ENCODE measurements at regions not wholly inside any gene's neighbourhood (a gene's known extent, or its start where the extent isn't known, plus 50 kb on each side); places are given as distances from the start of the nearest gene placed in this dataset.

DNA sequence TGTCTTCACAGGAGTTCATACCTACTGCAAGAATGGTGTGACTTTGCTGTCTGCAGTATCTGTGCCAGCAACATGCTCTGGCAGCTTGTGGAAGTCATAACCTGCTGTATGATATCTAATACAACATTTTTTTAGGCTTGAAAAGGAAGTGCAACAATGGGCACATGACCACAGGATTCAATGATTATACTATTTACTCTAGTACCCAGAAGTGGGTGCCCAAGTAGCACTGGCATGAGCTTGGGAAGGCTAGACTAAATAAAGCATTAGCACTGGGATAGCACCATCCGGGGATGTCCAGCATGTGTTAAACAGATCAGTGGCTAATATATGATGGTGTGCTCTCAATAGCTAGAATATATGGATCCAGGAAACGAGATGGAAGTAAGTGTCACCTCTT lies 98.6 kb upstream of the PDE4B start:
- ChIA-PET POLR2A (ENCODE audit: partially characterized antibody) (no interaction called here), CTCF (ENCODE audit: partially characterized antibody) (no interaction called here)
- Mint-ChIP-seq H3K36me3 (no peaks in the 10 kb centered on the region), H3K27ac (no peak overlapping the region), H3K4me3 (no peak overlapping the region), H3K4me1 (no peaks in the 10 kb centered on the region), H3K9me3 (no peaks in the 10 kb centered on the region), H3K27me3 (peaks cover 1 to 2% of the 10 kb centered on the region in 2 donors)
- H3K9me3 ChIP-seq (ENCODE audit: control insufficient read depth in 1 of 2, low read length in 2 of 2), result no peaks in the 10 kb centered on the region
- H3K27ac ChIP-seq (ENCODE audit: low read depth, low read length), result no peak overlapping the region
- H3K4me1 ChIP-seq (ENCODE audit: insufficient read depth, low read length), result no peaks in the 10 kb centered on the region
- no peak for DNase-seq
- H3K27me3 ChIP-seq (ENCODE audit: insufficient read depth, low read length), result no peaks in the 10 kb centered on the region
- H3K36me3 ChIP-seq (ENCODE audit: insufficient read depth, low read length), result no peaks in the 10 kb centered on the region
- H3K4me3 ChIP-seq (ENCODE audit: low read length in 2 of 2), result no peak overlapping the region
- intact Hi-C loops (cut with micrococcal nuclease), result loop anchor here (10.0 kb wide), 1 partner anchor 751 kb away; no protein-coding TSS in a partner anchor

DNA sequence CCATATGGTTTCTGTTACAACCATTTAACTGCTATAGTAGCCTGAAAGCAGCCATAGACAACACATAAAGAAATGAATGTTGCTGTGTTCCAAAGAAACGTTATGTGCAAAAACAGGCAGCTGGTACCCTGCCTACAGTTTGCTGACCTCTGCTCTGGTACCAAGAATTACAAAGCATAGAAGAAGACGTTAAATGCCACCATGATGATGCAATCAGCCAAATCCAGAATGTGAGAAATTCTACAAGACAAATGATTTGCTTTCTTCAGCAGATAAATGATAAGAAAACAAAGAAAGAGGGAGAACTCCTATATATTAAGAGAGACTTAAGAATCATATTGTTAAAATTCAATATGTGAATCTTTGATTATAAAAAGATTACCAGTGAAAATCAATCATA lies 97.8 kb upstream of the PDE4B start:
- Histone ChIP-seq H3K27me3 (ENCODE audit: insufficient read depth, low read length) (no peaks in the 10 kb centered on the region), H3K4me1 (ENCODE audit: insufficient read depth, low read length) (no peaks in the 10 kb centered on the region), H3K36me3 (ENCODE audit: insufficient read depth, low read length) (no peaks in the 10 kb centered on the region), H3K9me3 (ENCODE audit: control insufficient read depth in 1 of 2, low read length in 2 of 2) (no peaks in the 10 kb centered on the region), H3K27ac (ENCODE audit: low read depth, low read length) (no peak overlapping the region), H3K4me3 (ENCODE audit: low read length in 2 of 2) (no peak overlapping the region)
- Mint-ChIP-seq H3K9me3 (no peaks in the 10 kb centered on the region), H3K4me3 (no peak overlapping the region), H3K4me1 (no peaks in the 10 kb centered on the region), H3K36me3 (no peaks in the 10 kb centered on the region), H3K27ac (no peak overlapping the region), H3K27me3 (peaks cover 4 to 6% of the 10 kb centered on the region in 2 donors)
- no peak for DNase-seq
- ChIA-PET CTCF (ENCODE audit: partially characterized antibody) (no interaction called here), POLR2A (ENCODE audit: partially characterized antibody) (interaction anchor here (0.6 kb wide), 1 partner anchor 1059 kb away, joined by 3 read pairs; no protein-coding TSS in a partner anchor)
- intact Hi-C loops (cut with micrococcal nuclease), result loop anchor here (10.0 kb wide), 1 partner anchor 750 kb away; no protein-coding TSS in a partner anchor

DNA sequence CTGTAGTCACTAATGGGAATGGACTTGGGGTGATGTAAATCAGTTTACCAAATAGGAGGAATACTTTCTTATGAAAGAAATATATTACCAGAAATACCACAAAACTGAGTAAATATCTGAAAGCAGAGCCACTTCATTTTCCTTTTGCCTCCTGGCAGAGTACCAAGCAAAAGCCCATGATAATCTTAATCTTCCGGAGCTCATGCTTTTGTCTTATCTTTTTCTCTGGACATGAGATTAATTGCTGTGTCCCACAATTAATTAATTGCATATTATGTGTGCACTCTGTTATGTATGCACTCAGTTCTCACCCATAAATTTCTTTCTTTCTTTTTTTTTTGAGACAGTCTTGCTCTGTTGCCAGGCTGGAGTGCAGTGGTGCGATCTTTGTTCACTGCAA lies 94.1 kb upstream of the PDE4B start:
- Histone ChIP-seq H3K27ac (ENCODE audit: low read depth, low read length) (no peak overlapping the region), H3K9me3 (ENCODE audit: control insufficient read depth in 1 of 2, low read length in 2 of 2) (no peaks in the 10 kb centered on the region), H3K4me1 (ENCODE audit: insufficient read depth, low read length) (no peaks in the 10 kb centered on the region), H3K27me3 (ENCODE audit: insufficient read depth, low read length) (no peaks in the 10 kb centered on the region), H3K4me3 (ENCODE audit: low read length in 2 of 2) (no peak overlapping the region), H3K36me3 (ENCODE audit: insufficient read depth, low read length) (no peaks in the 10 kb centered on the region)
- no peak for DNase-seq
- ChIA-PET CTCF (ENCODE audit: partially characterized antibody) (interaction anchor here (5.4 kb wide), 1 partner anchor 11 kb away, joined by 32 read pairs; no protein-coding TSS in a partner anchor), POLR2A (ENCODE audit: partially characterized antibody) (no interaction called here)
- Mint-ChIP-seq H3K36me3 (no peaks in the 10 kb centered on the region), H3K27me3 (peaks cover 6 to 9% of the 10 kb centered on the region in 2 donors), H3K27ac (no peak overlapping the region), H3K9me3 (no peaks in the 10 kb centered on the region), H3K4me3 (no peak overlapping the region), H3K4me1 (no peaks in the 10 kb centered on the region)
- intact Hi-C loops (cut with micrococcal nuclease), result loop anchor here (10.0 kb wide), 1 partner anchor 746 kb away; no protein-coding TSS in a partner anchor

DNA sequence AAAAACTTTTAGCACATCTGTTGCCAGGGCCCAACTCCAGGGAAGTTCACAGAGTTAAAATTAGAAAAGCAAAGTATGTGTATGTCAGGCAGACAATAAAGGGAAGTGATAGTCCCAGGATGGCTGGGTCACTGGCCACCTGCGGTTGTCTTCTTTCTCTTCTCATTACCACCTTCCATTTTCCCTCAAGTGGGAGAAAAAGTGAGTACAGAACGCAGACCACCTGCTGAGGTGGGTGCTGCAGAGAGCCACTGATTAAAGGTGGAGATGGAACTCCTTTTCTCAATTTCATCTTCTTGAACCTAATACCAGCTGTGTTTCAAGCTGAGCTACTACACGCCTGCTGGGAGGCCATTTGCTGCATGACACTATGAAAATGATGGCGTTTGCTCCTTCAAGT lies 88.8 kb upstream of the PDE4B start:
- Histone ChIP-seq H3K4me1 (ENCODE audit: insufficient read depth, low read length) (no peaks in the 10 kb centered on the region), H3K4me3 (ENCODE audit: low read length in 2 of 2) (no peak overlapping the region), H3K27ac (ENCODE audit: low read depth, low read length) (no peak overlapping the region), H3K9me3 (ENCODE audit: control insufficient read depth in 1 of 2, low read length in 2 of 2) (no peaks in the 10 kb centered on the region), H3K36me3 (ENCODE audit: insufficient read depth, low read length) (no peaks in the 10 kb centered on the region), H3K27me3 (ENCODE audit: insufficient read depth, low read length) (no peaks in the 10 kb centered on the region)
- DNase-seq, result no peak
- H3K36me3 Mint-ChIP-seq, result no peaks in the 10 kb centered on the region
- H3K4me1 Mint-ChIP-seq, result no peaks in the 10 kb centered on the region
- no peak overlapping the region for H3K27ac Mint-ChIP-seq
- ChIA-PET POLR2A (ENCODE audit: partially characterized antibody) (interaction anchor here (0.7 kb wide), 1 partner anchor 469 kb away, joined by 3 read pairs; no protein-coding TSS in a partner anchor), CTCF (ENCODE audit: partially characterized antibody) (interaction anchor here (0.6 to 3.3 kb wide), 2 partner anchors 16 to 468 kb away, joined by 3 to 18 read pairs; no protein-coding TSS in a partner anchor)
- intact Hi-C loops (cut with micrococcal nuclease), result no loop called here
- H3K9me3 Mint-ChIP-seq, result peaks cover 0 to 2% (median 0%) of the 10 kb centered on the region in 8 donors
- peaks cover 12 to 13% of the 10 kb centered on the region in 2 donors for H3K27me3 Mint-ChIP-seq
- H3K4me3 Mint-ChIP-seq, result no peak overlapping the region

DNA sequence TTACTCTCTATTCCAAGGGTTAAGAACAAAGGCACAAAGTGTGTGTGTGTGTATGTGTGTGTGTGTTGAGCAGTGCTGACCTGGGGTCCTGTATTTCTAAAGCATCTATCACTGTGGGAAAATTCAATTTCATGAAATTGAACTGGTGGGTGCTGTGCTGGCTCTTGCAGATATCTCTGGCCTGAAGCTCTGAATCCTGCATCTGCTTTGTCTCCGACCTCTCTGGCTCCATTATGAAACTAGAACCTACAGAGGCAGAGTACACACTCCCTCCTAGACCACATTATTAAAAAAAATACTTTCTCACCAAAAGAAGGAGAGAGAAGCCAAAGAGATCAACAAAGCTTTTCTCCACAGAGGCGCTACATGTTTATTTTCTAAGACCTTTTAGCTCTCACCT lies 88.4 kb upstream of the PDE4B start:
- Histone ChIP-seq H3K27me3 (ENCODE audit: insufficient read depth, low read length) (no peaks in the 10 kb centered on the region), H3K4me1 (ENCODE audit: insufficient read depth, low read length) (no peaks in the 10 kb centered on the region), H3K27ac (ENCODE audit: low read depth, low read length) (no peak overlapping the region), H3K4me3 (ENCODE audit: low read length in 2 of 2) (no peak overlapping the region), H3K9me3 (ENCODE audit: control insufficient read depth in 1 of 2, low read length in 2 of 2) (no peaks in the 10 kb centered on the region), H3K36me3 (ENCODE audit: insufficient read depth, low read length) (no peaks in the 10 kb centered on the region)
- H3K4me3 Mint-ChIP-seq, result no peak overlapping the region
- ChIA-PET CTCF (ENCODE audit: partially characterized antibody) (interaction anchor here (3.3 kb wide), 1 partner anchor 17 kb away, joined by 18 read pairs; no protein-coding TSS in a partner anchor), POLR2A (ENCODE audit: partially characterized antibody) (interaction anchor here (0.7 kb wide), 1 partner anchor 469 kb away, joined by 3 read pairs; no protein-coding TSS in a partner anchor)
- intact Hi-C loops (cut with micrococcal nuclease), result no loop called here
- H3K27me3 Mint-ChIP-seq, result peaks cover 13 to 16% of the 10 kb centered on the region in 2 donors
- DNase-seq, result no peak
- H3K27ac Mint-ChIP-seq, result no peak overlapping the region
- H3K4me1 Mint-ChIP-seq, result no peaks in the 10 kb centered on the region
- H3K36me3 Mint-ChIP-seq, result no peaks in the 10 kb centered on the region
- H3K9me3 Mint-ChIP-seq, result peaks cover 0 to 2% (median 0%) of the 10 kb centered on the region in 8 donors

DNA sequence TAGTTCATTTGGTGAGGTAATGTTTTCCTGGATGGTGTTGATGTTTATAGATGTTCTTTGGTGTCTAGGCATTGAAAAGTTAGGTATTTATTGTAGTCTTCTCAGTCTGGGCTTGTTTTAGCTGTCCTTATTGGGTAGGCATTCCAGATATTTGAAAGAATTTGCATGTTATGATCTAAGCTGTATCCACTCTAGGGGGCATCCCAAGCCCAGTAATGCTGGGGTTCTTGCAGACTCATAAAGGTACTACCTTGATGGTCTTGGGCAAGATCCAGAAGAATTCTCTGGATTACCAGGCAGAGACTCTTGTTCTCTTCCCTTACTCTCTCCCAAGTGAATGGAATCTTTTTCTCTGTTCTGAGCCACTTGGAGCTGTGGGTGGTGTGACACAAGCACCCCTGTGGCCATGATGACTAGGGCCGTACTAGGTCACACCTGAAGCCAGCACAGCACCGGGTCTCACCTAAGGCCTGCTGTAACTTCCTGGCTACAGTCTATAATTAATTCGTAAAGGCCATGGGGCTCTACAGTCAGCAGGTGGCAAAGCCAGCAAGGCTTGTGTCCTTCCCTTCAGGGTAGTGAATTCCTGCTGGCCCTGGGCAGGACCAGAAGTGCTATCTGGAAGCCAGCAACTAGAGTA lies 74.8 kb upstream of the PDE4B start:
- Mint-ChIP-seq H3K4me3 (no peak overlapping the region), H3K9me3 (no peaks in the 10 kb centered on the region), H3K27me3 (peaks cover 7 to 10% of the 10 kb centered on the region in 2 donors), H3K4me1 (no peaks in the 10 kb centered on the region), H3K36me3 (no peaks in the 10 kb centered on the region), H3K27ac (no peak overlapping the region)
- ChIA-PET CTCF (ENCODE audit: partially characterized antibody) (no interaction called here), POLR2A (ENCODE audit: partially characterized antibody) (no interaction called here)
- H3K4me3 ChIP-seq (ENCODE audit: low read length in 2 of 2), result no peak overlapping the region
- H3K27me3 ChIP-seq (ENCODE audit: insufficient read depth, low read length), result no peaks in the 10 kb centered on the region
- H3K9me3 ChIP-seq (ENCODE audit: control insufficient read depth in 1 of 2, low read length in 2 of 2), result no peaks in the 10 kb centered on the region
- no peaks in the 10 kb centered on the region for H3K4me1 ChIP-seq (ENCODE audit: insufficient read depth, low read length)
- H3K36me3 ChIP-seq (ENCODE audit: insufficient read depth, low read length), result no peaks in the 10 kb centered on the region
- no peak overlapping the region for H3K27ac ChIP-seq (ENCODE audit: low read depth, low read length)
- DNase-seq, result no peak
- intact Hi-C loops (cut with micrococcal nuclease), result no loop called here

DNA sequence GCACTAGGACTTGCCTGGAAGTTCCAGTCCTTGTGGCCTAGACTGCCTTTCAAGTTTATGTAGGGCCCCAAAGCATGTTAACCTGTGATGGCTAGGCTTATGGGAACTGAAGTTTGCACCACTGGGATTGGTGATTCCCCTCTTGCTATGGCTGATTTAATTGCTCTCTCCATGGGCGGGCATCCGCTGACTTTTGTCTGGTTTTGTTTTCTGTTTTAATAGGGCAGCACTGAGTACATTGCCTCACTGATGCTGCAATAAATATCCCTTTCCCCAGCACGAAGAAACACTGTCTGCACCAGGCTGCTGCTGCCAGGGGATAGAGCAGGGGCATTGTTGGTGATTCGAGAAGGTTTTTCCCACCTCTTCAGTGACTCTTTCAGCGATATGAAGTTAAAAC lies 73.3 kb upstream of the PDE4B start:
- H3K36me3 Mint-ChIP-seq, result no peaks in the 10 kb centered on the region
- Histone ChIP-seq H3K4me1 (ENCODE audit: insufficient read depth, low read length) (no peaks in the 10 kb centered on the region), H3K27me3 (ENCODE audit: insufficient read depth, low read length) (no peaks in the 10 kb centered on the region), H3K27ac (ENCODE audit: low read depth, low read length) (no peak overlapping the region), H3K9me3 (ENCODE audit: control insufficient read depth in 1 of 2, low read length in 2 of 2) (no peaks in the 10 kb centered on the region), H3K4me3 (ENCODE audit: low read length in 2 of 2) (no peak overlapping the region), H3K36me3 (ENCODE audit: insufficient read depth, low read length) (no peaks in the 10 kb centered on the region)
- POLR2A ChIA-PET (ENCODE audit: partially characterized antibody), result no interaction called here
- H3K4me1 Mint-ChIP-seq, result no peaks in the 10 kb centered on the region
- no peak overlapping the region for H3K4me3 Mint-ChIP-seq
- intact Hi-C loops (cut with micrococcal nuclease), result no loop called here
- no peaks in the 10 kb centered on the region for H3K9me3 Mint-ChIP-seq
- CTCF ChIA-PET (ENCODE audit: partially characterized antibody), result no interaction called here
- H3K27me3 Mint-ChIP-seq, result peaks cover 6 to 7% of the 10 kb centered on the region in 2 donors
- no peak overlapping the region for H3K27ac Mint-ChIP-seq
- DNase-seq, result no peak

Measured in CD4-positive, alpha-beta memory T cell (primary cell).